Activated CD4-positive, alpha-beta T cell treated with anti-CD3 and anti-CD28 coated beads for 36 hours (primary cell): ENCODE measurements at regions not wholly inside any gene's neighbourhood (a gene's known extent, or its start where the extent isn't known, plus 50 kb on each side); places are given as distances from the start of the nearest gene placed in this dataset.
"Not testable (repeated sequence)": the region's sequence is repeated elsewhere in the genome, so short reads cannot be mapped to it uniquely, and the experiment has no call there.

ENCODE experiments used
- ATAC-seq: fragments of 200-7000 bp; cut with Tn5 transposase; one replicate; pipeline ENCODE4 v1.10.0; 2021; ENCODE audit warnings: mild to moderate bottlenecking, moderate library complexity
- CTCF ChIA-PET: fragments of 350-600 bp; sonication (Branson Sonifier 250); formaldehyde crosslinking; loops from one replicate; lab custom pipeline; 2021; ENCODE audit warnings: antibody characterized with exemption; lab: Charles Lee
- POLR2A ChIA-PET: fragments of 350-600 bp; sonication (Branson Sonifier 250); formaldehyde crosslinking; loops from one replicate; lab custom pipeline; 2021; ENCODE audit warnings: antibody characterized with exemption, inconsistent platforms; lab: Charles Lee
- DNase-seq: peaks from one replicate; pipeline ENCODE4 v3.0.0-alpha.2; 2020
- H3K27ac Mint-ChIP-seq: one replicate; pipeline ENCODE4 v1.8.0; 2021; ENCODE audit warnings: mixed read lengths
- H3K27me3 Mint-ChIP-seq: one replicate; pipeline ENCODE4 v1.8.0; 2021; ENCODE audit warnings: mixed read lengths
- H3K36me3 Mint-ChIP-seq: one replicate; pipeline ENCODE4 v1.8.0; 2021; ENCODE audit warnings: low read depth, mixed read lengths
- H3K4me1 Mint-ChIP-seq: one replicate; pipeline ENCODE4 v1.8.0; 2021; ENCODE audit warnings: mixed read lengths
- H3K4me3 Mint-ChIP-seq: one replicate; pipeline ENCODE4 v1.8.0; 2021; ENCODE audit warnings: mild to moderate bottlenecking, moderate library complexity, mixed read lengths
- H3K9me3 Mint-ChIP-seq: one replicate; pipeline ENCODE4 v1.8.0; 2021; ENCODE audit warnings: low read depth, mixed read lengths
- intact Hi-C, 2 experiments: fragments of 100-400 bp; cut with DNase I in 1 of 2; cut with micrococcal nuclease in 1 of 2; formaldehyde crosslinking; loops; one replicate each; pipeline versions ENCODE4 v1.14.2 to v1.15.1; 2022 to 2024; cut with DNase I, micrococcal nuclease

DNA sequence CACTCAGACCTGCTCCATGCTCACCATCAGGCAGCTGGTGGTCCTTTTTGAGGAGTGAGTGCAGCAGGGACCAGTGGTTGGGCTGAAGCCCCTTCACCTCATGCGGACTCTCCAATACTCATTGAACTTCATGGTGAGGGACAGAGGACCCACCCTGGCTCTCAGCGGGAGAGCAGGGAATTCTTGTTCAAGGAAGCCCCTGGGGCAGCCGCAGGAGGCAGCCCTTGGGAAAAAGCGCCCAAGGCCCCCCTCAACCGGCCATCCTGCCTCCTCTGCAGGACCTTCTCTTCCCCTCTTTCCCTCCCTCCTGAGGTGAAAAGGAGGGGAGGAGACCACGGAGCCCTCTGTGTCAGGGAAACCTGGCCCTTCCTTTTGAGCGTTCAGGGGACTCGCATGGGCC is 4510.9 kb upstream of the OR11H1 start:
- ATAC-seq, H3K27me3 Mint-ChIP-seq, H3K4me1 Mint-ChIP-seq, CTCF ChIA-PET, DNase-seq, intact Hi-C loops, H3K36me3 Mint-ChIP-seq, H3K27ac Mint-ChIP-seq, H3K4me3 Mint-ChIP-seq, POLR2A ChIA-PET, H3K9me3 Mint-ChIP-seq: not testable (repeated sequence)

DNA sequence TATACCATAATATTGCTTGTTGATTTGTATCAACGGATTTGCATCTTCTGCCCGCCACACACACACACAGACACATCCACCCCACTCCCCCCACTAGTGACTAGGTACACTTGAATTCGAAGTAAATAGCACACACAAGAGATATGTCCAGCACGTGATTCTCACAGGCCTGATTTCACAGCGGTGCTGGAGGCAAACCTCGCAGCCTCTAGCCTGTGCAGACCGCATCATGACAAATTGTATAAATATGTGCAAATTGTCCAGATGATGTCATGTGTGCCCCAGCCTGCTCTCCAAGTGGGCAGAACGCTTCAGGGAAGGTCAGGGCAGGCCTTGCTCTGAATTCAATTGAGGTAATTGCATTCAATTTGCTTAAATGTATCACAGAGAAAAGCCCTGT is 4507.5 kb upstream of the OR11H1 start:
- intact Hi-C loops, DNase-seq, H3K27ac Mint-ChIP-seq, H3K27me3 Mint-ChIP-seq, POLR2A ChIA-PET, H3K36me3 Mint-ChIP-seq, CTCF ChIA-PET, H3K9me3 Mint-ChIP-seq, H3K4me3 Mint-ChIP-seq, H3K4me1 Mint-ChIP-seq, ATAC-seq: not testable (repeated sequence)

DNA sequence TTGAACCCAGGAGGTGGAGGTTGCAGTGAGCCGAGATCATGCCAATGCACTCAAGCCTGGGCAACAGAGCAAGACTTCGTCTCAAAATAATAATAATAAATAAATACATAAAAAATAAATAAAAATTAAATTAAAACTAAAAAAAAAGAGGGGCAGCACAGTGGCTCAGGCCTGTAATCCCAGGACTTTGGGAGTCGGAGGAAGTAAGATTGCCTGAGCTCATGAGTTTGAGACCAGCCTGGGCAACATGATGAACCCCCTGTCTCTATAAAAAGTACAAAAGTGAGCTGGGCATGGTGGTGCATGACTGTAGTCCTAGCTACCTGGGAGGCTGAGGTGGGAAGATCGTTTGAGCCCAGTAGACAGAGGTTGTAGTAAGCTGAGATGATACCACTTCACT is 4501.5 kb upstream of the OR11H1 start:
- POLR2A ChIA-PET, intact Hi-C loops, H3K4me3 Mint-ChIP-seq, ATAC-seq, DNase-seq, H3K27ac Mint-ChIP-seq, H3K27me3 Mint-ChIP-seq, H3K4me1 Mint-ChIP-seq, CTCF ChIA-PET, H3K36me3 Mint-ChIP-seq: not testable (repeated sequence)
- peaks cover 35% of the 10 kb centered on the region for H3K9me3 Mint-ChIP-seq

DNA sequence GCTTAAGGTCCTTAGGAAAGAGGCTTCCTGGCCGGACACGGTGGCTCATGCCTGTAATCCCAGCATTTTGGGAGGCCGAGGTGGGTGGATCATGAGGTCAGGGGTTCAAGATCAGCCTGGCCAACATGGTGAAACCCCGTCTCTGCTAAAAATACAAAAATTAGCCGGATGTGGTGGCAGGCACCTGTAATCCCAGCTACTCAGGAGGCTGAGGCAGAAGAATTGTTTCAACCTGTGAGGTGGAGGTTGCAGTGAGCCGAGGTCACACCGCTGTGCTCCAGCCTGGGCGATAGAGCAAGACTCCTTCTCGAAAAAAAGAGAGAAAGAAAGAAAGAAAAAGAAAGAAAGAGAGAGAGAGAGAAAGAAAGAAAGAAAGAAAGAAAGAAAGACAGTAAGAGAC is 4500.9 kb upstream of the OR11H1 start:
- CTCF ChIA-PET, intact Hi-C loops, H3K4me1 Mint-ChIP-seq, H3K27ac Mint-ChIP-seq, DNase-seq, H3K27me3 Mint-ChIP-seq, POLR2A ChIA-PET, ATAC-seq, H3K4me3 Mint-ChIP-seq, H3K36me3 Mint-ChIP-seq: not testable (repeated sequence)
- H3K9me3 Mint-ChIP-seq, result peaks cover 39% of the 10 kb centered on the region

DNA sequence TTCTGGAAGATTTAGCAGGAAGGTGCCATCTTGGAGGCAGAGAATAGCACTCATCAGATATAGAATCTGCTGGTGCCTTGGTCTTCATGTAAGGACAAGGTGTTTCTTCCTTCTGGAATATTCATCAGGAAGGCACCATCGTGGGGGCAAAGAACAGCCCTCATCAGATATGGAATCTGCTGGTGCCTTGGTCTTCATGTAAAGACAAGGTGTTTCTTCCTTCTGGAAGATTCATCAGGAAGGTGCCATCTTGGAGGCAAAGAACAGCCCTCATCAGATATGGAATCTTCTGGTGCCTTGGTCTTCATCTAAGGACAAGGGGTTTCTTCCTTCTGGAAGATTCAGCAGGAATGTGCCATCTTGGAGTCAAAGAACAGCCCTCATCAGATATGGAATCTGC is 4500.5 kb upstream of the OR11H1 start:
- H3K9me3 Mint-ChIP-seq, result peaks cover 41% of the 10 kb centered on the region
- DNase-seq, ATAC-seq, H3K27me3 Mint-ChIP-seq, H3K4me1 Mint-ChIP-seq, H3K4me3 Mint-ChIP-seq, POLR2A ChIA-PET, intact Hi-C loops, CTCF ChIA-PET, H3K36me3 Mint-ChIP-seq, H3K27ac Mint-ChIP-seq: not testable (repeated sequence)

DNA sequence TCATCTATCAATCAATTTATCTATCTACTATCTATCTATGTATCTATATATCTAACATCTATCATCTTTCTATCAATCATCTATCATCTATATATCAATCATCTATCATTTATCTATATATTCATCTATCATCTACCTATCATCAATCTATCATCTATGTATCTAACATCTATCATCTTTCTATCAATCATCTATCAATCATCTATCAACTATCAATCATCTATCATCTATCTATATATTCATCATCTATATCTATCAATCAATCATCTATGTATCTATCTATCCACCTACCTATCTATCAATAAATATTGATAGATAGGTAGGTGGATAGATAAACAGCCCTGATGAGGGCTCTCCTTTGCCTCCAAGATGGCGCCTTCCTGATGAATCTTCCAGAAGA is 4499.8 kb upstream of the OR11H1 start:
- CTCF ChIA-PET, ATAC-seq, H3K4me3 Mint-ChIP-seq, H3K36me3 Mint-ChIP-seq, POLR2A ChIA-PET, DNase-seq, intact Hi-C loops, H3K27me3 Mint-ChIP-seq, H3K27ac Mint-ChIP-seq, H3K4me1 Mint-ChIP-seq: not testable (repeated sequence)
- peaks cover 39% of the 10 kb centered on the region for H3K9me3 Mint-ChIP-seq

DNA sequence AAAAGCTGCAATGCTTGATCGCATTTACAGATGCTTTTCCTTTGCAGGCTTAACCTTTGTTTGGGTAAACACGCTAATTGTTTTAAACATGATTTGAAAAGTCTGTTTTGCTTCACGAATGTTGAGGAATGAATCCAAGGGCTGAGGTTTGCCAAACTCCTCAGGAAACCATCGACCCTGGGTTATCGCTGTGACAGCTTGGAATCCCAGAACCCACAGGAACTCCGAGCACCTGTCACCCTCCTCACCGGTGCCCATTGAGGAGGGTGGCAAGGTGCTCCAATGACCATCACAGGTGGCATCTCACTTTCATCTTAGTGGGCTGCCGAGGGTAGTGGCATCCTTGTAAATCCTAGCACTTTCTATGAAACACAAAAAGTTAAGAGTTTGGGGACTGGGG is 4498.5 kb upstream of the OR11H1 start:
- intact Hi-C loops, DNase-seq, POLR2A ChIA-PET, H3K27ac Mint-ChIP-seq, H3K27me3 Mint-ChIP-seq, H3K4me1 Mint-ChIP-seq, H3K4me3 Mint-ChIP-seq, CTCF ChIA-PET, ATAC-seq: not testable (repeated sequence)
- Mint-ChIP-seq H3K36me3 (peaks cover 11% of the 10 kb centered on the region), H3K9me3 (peaks cover 40% of the 10 kb centered on the region)

DNA sequence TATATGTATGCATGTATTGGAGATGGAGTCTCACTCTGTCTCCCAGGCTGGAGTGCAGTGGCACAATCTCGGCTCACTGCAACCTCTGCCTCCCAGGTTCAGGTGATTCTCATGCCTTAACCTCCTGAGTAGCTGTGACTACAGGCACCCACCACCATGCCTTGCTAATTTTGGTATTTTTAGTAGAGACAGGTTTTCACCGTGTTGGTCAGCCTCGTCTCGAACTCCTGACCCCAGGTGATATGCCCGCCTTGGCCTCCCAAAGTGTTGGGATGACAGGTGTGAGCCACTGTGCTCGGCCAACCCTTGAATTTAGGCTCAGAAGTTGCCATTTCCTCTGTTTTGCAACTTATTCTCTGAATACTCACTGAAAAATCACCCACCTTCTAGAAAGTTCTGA is 4498.0 kb upstream of the OR11H1 start:
- intact Hi-C loops, H3K4me3 Mint-ChIP-seq, H3K27me3 Mint-ChIP-seq, CTCF ChIA-PET, ATAC-seq, DNase-seq, H3K4me1 Mint-ChIP-seq, H3K27ac Mint-ChIP-seq, POLR2A ChIA-PET: not testable (repeated sequence)
- peaks cover 16% of the 10 kb centered on the region for H3K36me3 Mint-ChIP-seq
- peaks cover 45% of the 10 kb centered on the region for H3K9me3 Mint-ChIP-seq

DNA sequence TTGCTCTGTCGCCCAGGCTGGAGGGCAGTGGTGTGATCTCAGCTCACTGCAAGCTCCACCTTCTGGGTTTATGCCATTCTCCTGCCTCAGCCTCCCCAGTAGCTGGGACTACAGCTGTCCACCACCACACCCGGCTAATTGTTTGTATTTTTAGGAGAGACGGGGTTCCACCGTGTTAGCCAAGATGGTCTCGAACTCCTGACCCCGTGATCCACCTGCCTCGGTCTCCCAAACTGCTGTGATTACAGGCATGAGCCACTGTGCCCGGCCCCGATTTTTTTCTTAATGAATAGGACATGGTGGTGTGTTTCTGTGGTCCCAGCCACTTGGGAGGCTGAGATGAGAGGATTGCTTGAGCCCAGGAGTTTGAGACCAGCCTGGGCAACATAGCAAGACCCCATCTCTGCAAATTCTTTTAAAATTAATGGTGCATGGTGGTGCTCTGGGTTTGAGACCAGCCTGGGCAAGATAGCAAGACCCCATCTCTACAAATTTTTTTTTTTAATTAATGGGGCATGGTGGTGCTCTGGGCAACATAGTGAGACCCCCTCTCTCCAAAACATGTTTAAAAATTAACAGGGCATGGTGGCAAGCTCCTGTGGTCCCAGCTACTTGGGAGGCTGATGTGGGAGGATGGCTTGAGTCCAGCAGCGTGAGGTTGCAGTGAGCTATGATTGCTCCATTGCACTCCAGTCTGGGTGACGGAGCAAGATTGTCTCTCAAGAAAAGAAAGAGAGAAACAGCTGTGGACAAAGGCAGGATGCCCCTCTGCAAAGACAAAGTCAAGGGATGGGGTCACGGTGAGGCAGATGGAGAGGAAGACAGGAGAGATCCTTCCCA is 4497.2 kb upstream of the OR11H1 start:
- H3K4me1 Mint-ChIP-seq, CTCF ChIA-PET, intact Hi-C loops, H3K27ac Mint-ChIP-seq, H3K4me3 Mint-ChIP-seq, DNase-seq, ATAC-seq, H3K27me3 Mint-ChIP-seq, POLR2A ChIA-PET: not testable (repeated sequence)
- Mint-ChIP-seq H3K9me3 (peaks cover 49% of the 10 kb centered on the region), H3K36me3 (peaks cover 16% of the 10 kb centered on the region)

DNA sequence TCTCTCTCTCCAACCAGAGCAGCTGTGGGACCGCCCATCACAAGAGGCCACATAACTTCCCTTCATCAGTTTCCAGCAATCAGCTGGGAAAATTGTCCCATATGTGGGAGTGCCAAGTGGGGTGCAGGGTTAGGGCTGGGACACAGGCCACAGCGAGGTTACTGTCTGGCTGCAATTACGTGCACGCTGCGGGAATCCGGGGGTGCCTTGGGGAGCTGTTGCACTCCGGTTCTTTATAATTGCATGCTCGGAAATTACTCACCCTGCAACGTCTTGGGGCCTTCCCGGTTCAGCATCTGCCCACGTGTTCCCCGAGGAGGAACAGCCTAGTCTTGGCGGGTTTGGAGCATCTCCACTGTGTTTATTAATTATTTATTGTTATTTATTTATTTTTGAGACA is 4495.9 kb upstream of the OR11H1 start:
- peaks cover 57% of the 10 kb centered on the region for H3K9me3 Mint-ChIP-seq

DNA sequence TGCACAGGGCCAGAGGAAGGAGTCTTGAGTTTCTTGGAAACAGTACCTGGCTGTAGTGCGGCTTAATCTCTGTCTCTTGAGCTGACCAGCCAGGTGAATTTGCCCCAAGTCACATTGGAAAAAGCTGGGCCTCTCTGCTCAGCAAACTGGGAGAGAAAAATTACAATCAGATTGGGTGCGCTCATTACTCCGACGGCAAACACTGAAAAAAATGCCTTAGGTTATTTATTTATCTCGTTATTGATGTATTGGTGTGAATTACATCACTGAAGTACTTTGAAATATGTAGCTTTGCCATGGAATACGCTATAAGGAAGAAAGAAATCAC is 4493.4 kb upstream of the OR11H1 start:
- H3K4me1 Mint-ChIP-seq, intact Hi-C loops, H3K27ac Mint-ChIP-seq, POLR2A ChIA-PET, H3K27me3 Mint-ChIP-seq, CTCF ChIA-PET, DNase-seq, ATAC-seq, H3K4me3 Mint-ChIP-seq: not testable (repeated sequence)
- peaks cover 60% of the 10 kb centered on the region for H3K9me3 Mint-ChIP-seq
- peaks cover 19% of the 10 kb centered on the region for H3K36me3 Mint-ChIP-seq

More for the DNA sequence above, 4495.9 kb upstream of the OR11H1 start:
- H3K27me3 Mint-ChIP-seq, POLR2A ChIA-PET, H3K4me3 Mint-ChIP-seq, intact Hi-C loops, H3K27ac Mint-ChIP-seq, H3K4me1 Mint-ChIP-seq, CTCF ChIA-PET, ATAC-seq, DNase-seq: not testable (repeated sequence)
- H3K36me3 Mint-ChIP-seq, result peaks cover 16% of the 10 kb centered on the region

DNA sequence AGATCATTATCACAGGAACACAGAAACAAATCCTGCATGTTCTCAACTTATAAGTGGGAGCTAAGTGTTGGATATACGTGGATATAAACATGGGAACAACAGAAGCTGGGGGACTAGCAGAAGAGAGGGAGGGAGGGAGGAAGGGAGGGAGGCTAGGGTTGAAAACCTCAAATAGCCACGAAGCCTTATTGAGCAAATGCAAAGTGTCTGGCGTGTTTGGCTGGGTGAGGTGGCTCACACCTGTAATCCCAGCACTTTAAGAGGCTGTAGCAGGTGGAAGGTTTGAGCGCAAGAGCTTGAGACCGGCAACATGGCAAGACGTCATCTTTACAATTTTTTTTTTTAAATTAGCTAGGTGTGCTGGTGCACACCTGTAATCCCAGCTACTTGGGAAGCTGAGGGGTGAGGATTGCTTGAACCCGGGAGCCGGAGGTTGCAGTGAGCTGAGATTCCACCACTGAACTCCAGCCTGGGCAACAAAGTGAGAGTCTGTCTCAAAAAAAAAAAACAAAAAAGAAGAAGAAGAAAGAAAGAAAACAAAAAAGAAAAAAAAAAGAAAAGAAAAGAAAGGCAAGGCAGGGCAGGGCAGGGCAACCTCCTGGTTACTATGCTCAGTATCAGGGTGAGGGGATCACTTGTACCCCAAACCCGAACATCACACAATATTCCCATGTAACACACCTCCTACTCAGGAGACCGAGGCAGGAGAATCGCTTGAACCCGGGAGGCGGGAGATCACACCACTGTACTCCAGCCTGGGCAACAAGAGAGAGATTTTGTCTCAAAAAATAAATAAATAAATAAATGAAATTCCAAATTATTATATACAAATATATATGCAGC is 4492.7 kb upstream of the OR11H1 start:
- H3K4me3 Mint-ChIP-seq, POLR2A ChIA-PET, DNase-seq, H3K27ac Mint-ChIP-seq, ATAC-seq, H3K4me1 Mint-ChIP-seq, CTCF ChIA-PET, H3K27me3 Mint-ChIP-seq, intact Hi-C loops: not testable (repeated sequence)
- Mint-ChIP-seq H3K9me3 (peaks cover 62% of the 10 kb centered on the region), H3K36me3 (peaks cover 15% of the 10 kb centered on the region)
